WTC11 (cell line): ENCODE measurements at regions not wholly inside any gene's neighbourhood (a gene's known extent, or its start where the extent isn't known, plus 50 kb on each side); places are given as distances from the start of the nearest gene placed in this dataset.

Source experiments
- ELF4 ChIP-seq: sonication (generic); formaldehyde crosslinking; IDR thresholded peaks from 2 replicates; pipeline ENCODE4 v1.8.1; 2022; ENCODE audit warnings: low read depth, mild to moderate bottlenecking, moderate library complexity, missing genetic modification reagents
- JUN ChIP-seq: sonication (generic); formaldehyde crosslinking; IDR thresholded peaks from 2 replicates; pipeline ENCODE4 v1.8.0; 2023; ENCODE audit warnings: mild to moderate bottlenecking, missing genetic modification reagents
- NR1H2 ChIP-seq: sonication (generic); formaldehyde crosslinking; IDR thresholded peaks from 2 replicates; pipeline ENCODE4 v1.9.0; 2021; ENCODE audit warnings: mild to moderate bottlenecking, moderate library complexity, missing genetic modification reagents
- NR2C2 ChIP-seq: sonication (generic); formaldehyde crosslinking; IDR thresholded peaks from 2 replicates; pipeline ENCODE4 v1.8.0; 2022; ENCODE audit warnings: mild to moderate bottlenecking, missing genetic modification reagents
- SP1 ChIP-seq: sonication (generic); formaldehyde crosslinking; conservative IDR thresholded peaks from 2 replicates; pipeline ENCODE4 v1.8.1; 2022; ENCODE audit warnings: missing genetic modification reagents
- TF ChIP-seq, protein P1 (sequence below): fragments of 200-600 bp; IDR thresholded peaks from 2 replicates; pipeline ENCODE4 v1.8.0; 2022; ENCODE audit warnings: antibody characterized with exemption
- TF ChIP-seq, protein P2 (sequence below): sonication (generic); formaldehyde crosslinking; IDR thresholded peaks from 2 replicates; pipeline ENCODE4 v1.8.0; 2023; ENCODE audit warnings: missing genetic modification reagents, mild to moderate bottlenecking, borderline replicate concordance
- TF ChIP-seq, protein P3 (sequence below): sonication (generic); formaldehyde crosslinking; IDR thresholded peaks from 2 replicates; pipeline ENCODE4 v1.8.1; 2023; ENCODE audit warnings: mild to moderate bottlenecking, missing genetic modification reagents, moderate library complexity

DNA sequence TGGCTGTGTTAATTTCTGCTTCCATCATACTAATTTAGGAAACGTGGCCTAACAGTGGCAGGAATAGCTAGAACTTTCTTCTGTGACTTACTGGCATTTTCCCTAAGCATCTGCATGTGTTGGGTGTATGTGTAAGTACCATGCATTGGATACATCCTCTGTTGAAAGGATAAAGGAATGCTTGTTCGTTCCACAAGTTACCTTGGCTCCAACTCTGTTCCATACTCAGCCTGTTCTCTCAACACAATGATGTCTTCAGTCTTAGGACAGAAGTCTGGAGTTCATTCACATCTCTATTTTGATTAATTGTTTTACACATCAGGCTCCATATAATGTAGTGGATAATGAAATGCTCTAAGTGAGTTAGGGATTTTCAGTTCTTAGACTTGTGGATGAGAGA lies 190.1 kb upstream of the DMRT1 start:
- TF ChIP-seq ELF4 (CRISPR knock-in tag) (no peak), SP1 (CRISPR knock-in tag) (no peak), JUN (no peak), NR1H2 (no peak), NR2C2 (CRISPR knock-in tag) (no peak)
- TF ChIP-seq, protein P1, sequence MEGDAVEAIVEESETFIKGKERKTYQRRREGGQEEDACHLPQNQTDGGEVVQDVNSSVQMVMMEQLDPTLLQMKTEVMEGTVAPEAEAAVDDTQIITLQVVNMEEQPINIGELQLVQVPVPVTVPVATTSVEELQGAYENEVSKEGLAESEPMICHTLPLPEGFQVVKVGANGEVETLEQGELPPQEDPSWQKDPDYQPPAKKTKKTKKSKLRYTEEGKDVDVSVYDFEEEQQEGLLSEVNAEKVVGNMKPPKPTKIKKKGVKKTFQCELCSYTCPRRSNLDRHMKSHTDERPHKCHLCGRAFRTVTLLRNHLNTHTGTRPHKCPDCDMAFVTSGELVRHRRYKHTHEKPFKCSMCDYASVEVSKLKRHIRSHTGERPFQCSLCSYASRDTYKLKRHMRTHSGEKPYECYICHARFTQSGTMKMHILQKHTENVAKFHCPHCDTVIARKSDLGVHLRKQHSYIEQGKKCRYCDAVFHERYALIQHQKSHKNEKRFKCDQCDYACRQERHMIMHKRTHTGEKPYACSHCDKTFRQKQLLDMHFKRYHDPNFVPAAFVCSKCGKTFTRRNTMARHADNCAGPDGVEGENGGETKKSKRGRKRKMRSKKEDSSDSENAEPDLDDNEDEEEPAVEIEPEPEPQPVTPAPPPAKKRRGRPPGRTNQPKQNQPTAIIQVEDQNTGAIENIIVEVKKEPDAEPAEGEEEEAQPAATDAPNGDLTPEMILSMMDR: no peak
- TF ChIP-seq, protein P2, sequence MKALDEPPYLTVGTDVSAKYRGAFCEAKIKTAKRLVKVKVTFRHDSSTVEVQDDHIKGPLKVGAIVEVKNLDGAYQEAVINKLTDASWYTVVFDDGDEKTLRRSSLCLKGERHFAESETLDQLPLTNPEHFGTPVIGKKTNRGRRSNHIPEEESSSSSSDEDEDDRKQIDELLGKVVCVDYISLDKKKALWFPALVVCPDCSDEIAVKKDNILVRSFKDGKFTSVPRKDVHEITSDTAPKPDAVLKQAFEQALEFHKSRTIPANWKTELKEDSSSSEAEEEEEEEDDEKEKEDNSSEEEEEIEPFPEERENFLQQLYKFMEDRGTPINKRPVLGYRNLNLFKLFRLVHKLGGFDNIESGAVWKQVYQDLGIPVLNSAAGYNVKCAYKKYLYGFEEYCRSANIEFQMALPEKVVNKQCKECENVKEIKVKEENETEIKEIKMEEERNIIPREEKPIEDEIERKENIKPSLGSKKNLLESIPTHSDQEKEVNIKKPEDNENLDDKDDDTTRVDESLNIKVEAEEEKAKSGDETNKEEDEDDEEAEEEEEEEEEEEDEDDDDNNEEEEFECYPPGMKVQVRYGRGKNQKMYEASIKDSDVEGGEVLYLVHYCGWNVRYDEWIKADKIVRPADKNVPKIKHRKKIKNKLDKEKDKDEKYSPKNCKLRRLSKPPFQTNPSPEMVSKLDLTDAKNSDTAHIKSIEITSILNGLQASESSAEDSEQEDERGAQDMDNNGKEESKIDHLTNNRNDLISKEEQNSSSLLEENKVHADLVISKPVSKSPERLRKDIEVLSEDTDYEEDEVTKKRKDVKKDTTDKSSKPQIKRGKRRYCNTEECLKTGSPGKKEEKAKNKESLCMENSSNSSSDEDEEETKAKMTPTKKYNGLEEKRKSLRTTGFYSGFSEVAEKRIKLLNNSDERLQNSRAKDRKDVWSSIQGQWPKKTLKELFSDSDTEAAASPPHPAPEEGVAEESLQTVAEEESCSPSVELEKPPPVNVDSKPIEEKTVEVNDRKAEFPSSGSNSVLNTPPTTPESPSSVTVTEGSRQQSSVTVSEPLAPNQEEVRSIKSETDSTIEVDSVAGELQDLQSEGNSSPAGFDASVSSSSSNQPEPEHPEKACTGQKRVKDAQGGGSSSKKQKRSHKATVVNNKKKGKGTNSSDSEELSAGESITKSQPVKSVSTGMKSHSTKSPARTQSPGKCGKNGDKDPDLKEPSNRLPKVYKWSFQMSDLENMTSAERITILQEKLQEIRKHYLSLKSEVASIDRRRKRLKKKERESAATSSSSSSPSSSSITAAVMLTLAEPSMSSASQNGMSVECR (CRISPR knock-in tag): no peak
- TF ChIP-seq, protein P3, sequence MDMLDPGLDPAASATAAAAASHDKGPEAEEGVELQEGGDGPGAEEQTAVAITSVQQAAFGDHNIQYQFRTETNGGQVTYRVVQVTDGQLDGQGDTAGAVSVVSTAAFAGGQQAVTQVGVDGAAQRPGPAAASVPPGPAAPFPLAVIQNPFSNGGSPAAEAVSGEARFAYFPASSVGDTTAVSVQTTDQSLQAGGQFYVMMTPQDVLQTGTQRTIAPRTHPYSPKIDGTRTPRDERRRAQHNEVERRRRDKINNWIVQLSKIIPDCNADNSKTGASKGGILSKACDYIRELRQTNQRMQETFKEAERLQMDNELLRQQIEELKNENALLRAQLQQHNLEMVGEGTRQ (CRISPR knock-in tag): no peak
